ENCODE measurements at regions not wholly inside any gene's neighbourhood (a gene's known extent, or its start where the extent isn't known, plus 50 kb on each side); places are given as distances from the start of the nearest gene placed in this dataset.

GRCh38 chr11:95575517-95575916, 214.1 kb downstream of the FAM76B start:
- no peak for FAIRE-seq
- no peak for DNase-seq (ENCODE audit: insufficient read length)
- TF ChIP-seq POLR2AphosphoS5 (IDR thresholded peaks at IDR 0.05; ENCODE audit: low read depth, low read length) (no peak), POLR2A (IDR thresholded peaks at IDR 0.05; ENCODE audit: low read depth, low read length) (no peak), TAF1 (IDR thresholded peaks at IDR 0.05; ENCODE audit: borderline replicate concordance, low read depth, low read length) (no peak)

GRCh38 chr11:95571718-95572260, 217.8 kb downstream of the FAM76B start:
- FAIRE-seq (no peak), DNase-seq (ENCODE audit: insufficient read length) (no peak)
- TF ChIP-seq POLR2AphosphoS5 (IDR thresholded peaks at IDR 0.05; ENCODE audit: low read depth, low read length) (no peak), TAF1 (IDR thresholded peaks at IDR 0.05; ENCODE audit: borderline replicate concordance, low read depth, low read length) (no peak), POLR2A (IDR thresholded peaks at IDR 0.05; ENCODE audit: low read depth, low read length) (no peak)

- FAIRE-seq, result no peak
- no peak for TF ChIP-seq POLR2AphosphoS5 (IDR thresholded peaks at IDR 0.05; ENCODE audit: low read depth, low read length)
- no peak for TF ChIP-seq TAF1 (IDR thresholded peaks at IDR 0.05; ENCODE audit: borderline replicate concordance, low read depth, low read length)
- no peak for TF ChIP-seq POLR2A (IDR thresholded peaks at IDR 0.05; ENCODE audit: low read depth, low read length)
- DNase-seq (ENCODE audit: insufficient read length), result no peak
These were observed 218.7 kb downstream of the FAM76B start for GRCh38 chr11:95570845-95571244.

GRCh38 chr11:95569207-95569606, 220.4 kb downstream of the FAM76B start:
- no peak for DNase-seq (ENCODE audit: insufficient read length)
- no peak for FAIRE-seq
- TF ChIP-seq POLR2A (IDR thresholded peaks at IDR 0.05; ENCODE audit: low read depth, low read length) (no peak), TAF1 (IDR thresholded peaks at IDR 0.05; ENCODE audit: borderline replicate concordance, low read depth, low read length) (no peak), POLR2AphosphoS5 (IDR thresholded peaks at IDR 0.05; ENCODE audit: low read depth, low read length) (no peak)

- TF ChIP-seq POLR2AphosphoS5 (IDR thresholded peaks at IDR 0.05; ENCODE audit: low read depth, low read length) (no peak), POLR2A (IDR thresholded peaks at IDR 0.05; ENCODE audit: low read depth, low read length) (no peak), TAF1 (IDR thresholded peaks at IDR 0.05; ENCODE audit: borderline replicate concordance, low read depth, low read length) (no peak)
- FAIRE-seq (no peak), DNase-seq (ENCODE audit: insufficient read length) (no peak)
These were observed 221.3 kb downstream of the FAM76B start for GRCh38 chr11:95568281-95568680.

- no peak for TF ChIP-seq POLR2AphosphoS5 (IDR thresholded peaks at IDR 0.05; ENCODE audit: low read depth, low read length)
- TF ChIP-seq TAF1 (IDR thresholded peaks at IDR 0.05; ENCODE audit: borderline replicate concordance, low read depth, low read length), result no peak
- TF ChIP-seq POLR2A (IDR thresholded peaks at IDR 0.05; ENCODE audit: low read depth, low read length), result no peak
- FAIRE-seq, result no peak
These were observed 221.9 kb downstream of the FAM76B start for GRCh38 chr11:95567685-95568084.

GRCh38 chr11:95566211-95566610, 223.4 kb downstream of the FAM76B start:
- no peak for FAIRE-seq
- DNase-seq (ENCODE audit: insufficient read length), result no peak
- no peak for TF ChIP-seq POLR2A (IDR thresholded peaks at IDR 0.05; ENCODE audit: low read depth, low read length)
- TF ChIP-seq POLR2AphosphoS5 (IDR thresholded peaks at IDR 0.05; ENCODE audit: low read depth, low read length), result no peak
- TF ChIP-seq TAF1 (IDR thresholded peaks at IDR 0.05; ENCODE audit: borderline replicate concordance, low read depth, low read length), result no peak

More at GRCh38 chr11:95567685-95568084, 221.9 kb downstream of the FAM76B start:
- DNase-seq (ENCODE audit: insufficient read length), result no peak

- FAIRE-seq, result no peak
- no peak for DNase-seq (ENCODE audit: insufficient read length)
- no peak for TF ChIP-seq TAF1 (IDR thresholded peaks at IDR 0.05; ENCODE audit: borderline replicate concordance, low read depth, low read length)
These were observed 223.8 kb downstream of the FAM76B start for GRCh38 chr11:95565724-95566141.

GRCh38 chr11:95563859-95564258, 225.7 kb downstream of the FAM76B start:
- FAIRE-seq (no peak), DNase-seq (ENCODE audit: insufficient read length) (no peak)
- TF ChIP-seq POLR2A (IDR thresholded peaks at IDR 0.05; ENCODE audit: low read depth, low read length) (no peak), TAF1 (IDR thresholded peaks at IDR 0.05; ENCODE audit: borderline replicate concordance, low read depth, low read length) (no peak), POLR2AphosphoS5 (IDR thresholded peaks at IDR 0.05; ENCODE audit: low read depth, low read length) (no peak)

- TF ChIP-seq POLR2AphosphoS5 (IDR thresholded peaks at IDR 0.05; ENCODE audit: low read depth, low read length), result no peak
- no peak for TF ChIP-seq TAF1 (IDR thresholded peaks at IDR 0.05; ENCODE audit: borderline replicate concordance, low read depth, low read length)
- no peak for TF ChIP-seq POLR2A (IDR thresholded peaks at IDR 0.05; ENCODE audit: low read depth, low read length)
These were observed 226.4 kb downstream of the FAM76B start for GRCh38 chr11:95563173-95563572.

GRCh38 chr11:95562196-95562921, 227.2 kb downstream of the FAM76B start:
- DNase-seq (ENCODE audit: insufficient read length), result no peak
- FAIRE-seq, result no peak
- TF ChIP-seq TAF1 (IDR thresholded peaks at IDR 0.05; ENCODE audit: borderline replicate concordance, low read depth, low read length) (no peak), POLR2AphosphoS5 (IDR thresholded peaks at IDR 0.05; ENCODE audit: low read depth, low read length) (no peak), POLR2A (IDR thresholded peaks at IDR 0.05; ENCODE audit: low read depth, low read length) (no peak)

More at GRCh38 chr11:95563173-95563572, 226.4 kb downstream of the FAM76B start:
- peak; percentile 24 for FAIRE-seq
- no peak for DNase-seq (ENCODE audit: insufficient read length)

- DNase-seq (ENCODE audit: insufficient read length), result no peak
- no peak for FAIRE-seq
- TF ChIP-seq POLR2A (IDR thresholded peaks at IDR 0.05; ENCODE audit: low read depth, low read length) (no peak), POLR2AphosphoS5 (IDR thresholded peaks at IDR 0.05; ENCODE audit: low read depth, low read length) (no peak), TAF1 (IDR thresholded peaks at IDR 0.05; ENCODE audit: borderline replicate concordance, low read depth, low read length) (no peak)
These were observed 229.7 kb downstream of the FAM76B start for GRCh38 chr11:95559899-95560298.
